ENCODE measurements at regions not wholly inside any gene's neighbourhood (a gene's known extent, or its start where the extent isn't known, plus 50 kb on each side); places are given as distances from the start of the nearest gene placed in this dataset.

DNA sequence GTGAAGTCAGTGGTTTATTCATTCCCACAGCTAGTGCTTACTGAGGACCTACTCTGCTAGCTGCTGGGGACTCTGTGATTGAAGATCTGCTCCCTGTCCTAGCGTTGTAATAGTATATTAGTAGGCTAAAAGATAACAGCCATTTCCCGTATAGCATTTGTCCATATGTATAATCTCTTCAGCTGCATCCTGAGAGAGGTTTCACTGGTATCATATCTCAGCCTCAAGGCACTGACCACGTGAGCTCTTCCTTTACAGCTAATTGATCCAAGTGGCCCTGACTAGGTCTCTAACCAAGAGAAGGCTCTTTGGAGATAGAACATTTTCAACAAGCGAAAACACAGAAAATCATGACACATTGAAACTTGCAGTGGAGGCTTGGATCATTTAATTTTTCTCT is 110.2 kb downstream of the APIP start:
- TF ChIP-seq FOXJ3 (CRISPR knock-in tag; IDR thresholded peaks at IDR 0.05) (no peak), MEF2A (IDR thresholded peaks at IDR 0.05; ENCODE audit: borderline replicate concordance, low read depth) (no peak), GATA2 (CRISPR knock-in tag; IDR thresholded peaks at IDR 0.05) (no peak), RFX5 (IDR thresholded peaks at IDR 0.05; ENCODE audit: low read length) (no peak), REST (IDR thresholded peaks at IDR 0.05; ENCODE audit: low read depth, low read length) (no peak), YY1 (IDR thresholded peaks at IDR 0.05; ENCODE audit: low read depth) (no peak), RXRA (IDR thresholded peaks at IDR 0.05; ENCODE audit: borderline replicate concordance, low read depth) (no peak), MXI1 (IDR thresholded peaks at IDR 0.05; ENCODE audit: low read depth, low read length) (no peak)
- TF ChIP-seq, protein P1, sequence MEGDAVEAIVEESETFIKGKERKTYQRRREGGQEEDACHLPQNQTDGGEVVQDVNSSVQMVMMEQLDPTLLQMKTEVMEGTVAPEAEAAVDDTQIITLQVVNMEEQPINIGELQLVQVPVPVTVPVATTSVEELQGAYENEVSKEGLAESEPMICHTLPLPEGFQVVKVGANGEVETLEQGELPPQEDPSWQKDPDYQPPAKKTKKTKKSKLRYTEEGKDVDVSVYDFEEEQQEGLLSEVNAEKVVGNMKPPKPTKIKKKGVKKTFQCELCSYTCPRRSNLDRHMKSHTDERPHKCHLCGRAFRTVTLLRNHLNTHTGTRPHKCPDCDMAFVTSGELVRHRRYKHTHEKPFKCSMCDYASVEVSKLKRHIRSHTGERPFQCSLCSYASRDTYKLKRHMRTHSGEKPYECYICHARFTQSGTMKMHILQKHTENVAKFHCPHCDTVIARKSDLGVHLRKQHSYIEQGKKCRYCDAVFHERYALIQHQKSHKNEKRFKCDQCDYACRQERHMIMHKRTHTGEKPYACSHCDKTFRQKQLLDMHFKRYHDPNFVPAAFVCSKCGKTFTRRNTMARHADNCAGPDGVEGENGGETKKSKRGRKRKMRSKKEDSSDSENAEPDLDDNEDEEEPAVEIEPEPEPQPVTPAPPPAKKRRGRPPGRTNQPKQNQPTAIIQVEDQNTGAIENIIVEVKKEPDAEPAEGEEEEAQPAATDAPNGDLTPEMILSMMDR (IDR thresholded peaks at IDR 0.05): no peak
- TF ChIP-seq, protein P2, sequence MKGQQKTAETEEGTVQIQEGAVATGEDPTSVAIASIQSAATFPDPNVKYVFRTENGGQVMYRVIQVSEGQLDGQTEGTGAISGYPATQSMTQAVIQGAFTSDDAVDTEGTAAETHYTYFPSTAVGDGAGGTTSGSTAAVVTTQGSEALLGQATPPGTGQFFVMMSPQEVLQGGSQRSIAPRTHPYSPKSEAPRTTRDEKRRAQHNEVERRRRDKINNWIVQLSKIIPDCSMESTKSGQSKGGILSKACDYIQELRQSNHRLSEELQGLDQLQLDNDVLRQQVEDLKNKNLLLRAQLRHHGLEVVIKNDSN (IDR thresholded peaks at IDR 0.05; ENCODE audit: borderline replicate concordance, low read depth): no peak
- TF ChIP-seq, protein P3, sequence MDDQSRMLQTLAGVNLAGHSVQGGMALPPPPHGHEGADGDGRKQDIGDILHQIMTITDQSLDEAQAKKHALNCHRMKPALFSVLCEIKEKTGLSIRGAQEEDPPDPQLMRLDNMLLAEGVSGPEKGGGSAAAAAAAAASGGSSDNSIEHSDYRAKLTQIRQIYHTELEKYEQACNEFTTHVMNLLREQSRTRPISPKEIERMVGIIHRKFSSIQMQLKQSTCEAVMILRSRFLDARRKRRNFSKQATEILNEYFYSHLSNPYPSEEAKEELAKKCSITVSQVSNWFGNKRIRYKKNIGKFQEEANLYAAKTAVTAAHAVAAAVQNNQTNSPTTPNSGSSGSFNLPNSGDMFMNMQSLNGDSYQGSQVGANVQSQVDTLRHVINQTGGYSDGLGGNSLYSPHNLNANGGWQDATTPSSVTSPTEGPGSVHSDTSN (IDR thresholded peaks at IDR 0.05): no peak
- Histone ChIP-seq H3K36me3 (replicated peaks in 1 of 2; ENCODE audit: control insufficient read depth in 1 of 2, insufficient read depth in 2 of 2, low read length in 1 of 2) (no peaks in the 10 kb centered on the region), H3K9me3 (no peaks in the 10 kb centered on the region), H3K9ac (no peak overlapping the region), H3K4me3 (ENCODE audit: low read depth in 2 of 2, low read length in 1 of 2) (no peak overlapping the region), H2AFZ (ENCODE audit: low read depth) (no peak overlapping the region), H3K27me3 (ENCODE audit: insufficient read depth) (0 out of 2 replicates have a peak, but pooled peaks cover 4% of the 10 kb centered on the region), H4K20me1 (ENCODE audit: insufficient read depth) (no peaks in the 10 kb centered on the region), H3F3A (replicated peaks; ENCODE audit: insufficient read depth) (no peaks in the 10 kb centered on the region), H3K79me2 (ENCODE audit: insufficient read depth) (no peaks in the 10 kb centered on the region), H3K4me2 (no peak overlapping the region), H3K4me1 (ENCODE audit: control insufficient read depth in 1 of 2, insufficient read depth in 2 of 2, low read depth in 1 of 2, low read length in 1 of 2) (no peaks in the 10 kb centered on the region), H3K27ac (ENCODE audit: low read depth in 2 of 2, low read length in 1 of 2) (no peak overlapping the region), H3K9me2 (no peaks in the 10 kb centered on the region)
- POLR2A ChIA-PET: no interaction called here
- WGBS (ENCODE audit: low lambda C conversion rate): 40% methylated on average over 4 of the region's 4 CpGs
- no peak for DNase-seq
- CTCF ChIA-PET: no interaction called here
